Panc1 (cell line): ENCODE measurements at regions not wholly inside any gene's neighbourhood (a gene's known extent, or its start where the extent isn't known, plus 50 kb on each side); places are given as distances from the start of the nearest gene placed in this dataset.

ENCODE experiments used
- ATAC-seq: fragments of 200-7000 bp; cut with Tn5 transposase; 2 replicates; pipeline ENCODE4 v1.9.1; 2020; ENCODE audit warnings: mild to moderate bottlenecking, moderate library complexity
- BruUV-seq: library from RNA; stranded (reverse); fragments of 400-500 nt; replicated peaks from 2 replicates; lab custom pipeline; 2021; lab: Mats Ljungman, UMichigan
- CTCF ChIA-PET: fragments of 300-600 bp; sonication (Branson Sonifier 250); formaldehyde crosslinking; loops from one replicate; lab custom pipeline; 2022; ENCODE audit warnings: antibody characterized with exemption; lab: Charles Lee
- POLR2A ChIA-PET: fragments of 300-600 bp; sonication (Branson Sonifier 250); formaldehyde crosslinking; loops from one replicate; lab custom pipeline; 2022; ENCODE audit warnings: antibody characterized with exemption; lab: Charles Lee
- DNase-seq: peaks from one replicate; pipeline ENCODE4 v3.0.0-alpha.2; 2010; ENCODE audit warnings: low read depth, low spot score
- H3K27ac ChIP-seq: 2 replicates; pipeline ENCODE4 v1.5.1; 2011; ENCODE audit warnings: mild to moderate bottlenecking, low read length, inconsistent platforms
- H3K27me3 ChIP-seq: fragments of 200-500 bp; sonication (Bioruptor generic); 2 replicates; pipeline ENCODE4 v1.6.0; 2014; ENCODE audit warnings: low read length, inconsistent platforms; ENCODE audit not compliant: control insufficient read depth, insufficient read depth
- H3K36me3 ChIP-seq: fragments of 200-500 bp; sonication (Bioruptor generic); 2 replicates; pipeline ENCODE4 v1.5.1; 2014; ENCODE audit warnings: inconsistent platforms, mild to moderate bottlenecking, low read length, moderate library complexity; ENCODE audit not compliant: control insufficient read depth, insufficient read depth
- H3K4me1 ChIP-seq: 2 replicates; pipeline ENCODE4 v1.5.1; 2011; ENCODE audit warnings: inconsistent platforms, mild to moderate bottlenecking, low read length, moderate library complexity; ENCODE audit not compliant: control insufficient read depth, insufficient read depth
- H3K4me3 ChIP-seq, 2 experiments: 2 replicates each; pipeline ENCODE4 v1.5.1; 2011 to 2012; ENCODE audit warnings: low read depth in 2 of 2, low read length in 2 of 2, mild to moderate bottlenecking in 2 of 2, inconsistent platforms in 1 of 2, moderate library complexity in 1 of 2
- H3K9me3 ChIP-seq: fragments of 200-500 bp; sonication (Bioruptor generic); 2 replicates; pipeline ENCODE4 v1.5.1; 2014; ENCODE audit warnings: low read depth, mild to moderate bottlenecking, inconsistent platforms, low read length, moderate library complexity; ENCODE audit not compliant: control insufficient read depth, insufficient read depth
- CTCF ChIP-seq: fragments of 450-650 bp; IDR thresholded peaks from 2 replicates; pipeline ENCODE4 v1.5.1; 2017; ENCODE audit warnings: mild to moderate bottlenecking
- POLR2AphosphoS5 ChIP-seq: IDR thresholded peaks from 2 replicates; pipeline ENCODE4 v1.6.1; 2012; ENCODE audit warnings: mild to moderate bottlenecking, low read depth, low read length, moderate library complexity
- REST ChIP-seq, 2 experiments: IDR thresholded peaks; 2 replicates each; pipeline ENCODE4 v1.6.1; 2011 to 2012; ENCODE audit warnings: low read depth in 2 of 2, control low read depth in 1 of 2, low read length in 1 of 2, mild to moderate bottlenecking in 1 of 2, moderate library complexity in 1 of 2; ENCODE audit not compliant: insufficient read depth in 1 of 2
- SIN3A ChIP-seq: IDR thresholded peaks from 2 replicates; pipeline ENCODE4 v1.6.1; 2012; ENCODE audit warnings: low read depth, mild to moderate bottlenecking, low read length, moderate library complexity, borderline replicate concordance; ENCODE audit not compliant: insufficient read depth
- TCF7L2 ChIP-seq: IDR thresholded peaks from 2 replicates; pipeline ENCODE4 v1.6.1; 2011; ENCODE audit warnings: mild to moderate bottlenecking, low read depth, low read length, inconsistent platforms
- in situ Hi-C: cut with HindIII; loops from 2 replicates; pipeline ENCODE4 v1.10.0; 2016; ENCODE audit warnings: low sequenced_read_pairs, low pct_unique_long_range_greater_than_20kb
- intact Hi-C: fragments of 100-400 bp; cut with micrococcal nuclease; formaldehyde crosslinking; loops from one replicate; pipeline ENCODE4 v1.10.0; 2022; ENCODE audit not compliant: unreplicated experiment

GRCh38 chr5:52013523-52013922, 630.3 kb downstream of the ISL1 start:
- POLR2A ChIA-PET: no interaction called here
- Histone ChIP-seq H3K27ac (no peak overlapping the region), H3K9me3 (no peaks in the 10 kb centered on the region), H3K4me1 (no peaks in the 10 kb centered on the region), H3K4me3 (no peak overlapping the region), H3K36me3 (no peaks in the 10 kb centered on the region), H3K27me3 (no peaks in the 10 kb centered on the region)
- in situ Hi-C loops: no loop called here
- intact Hi-C loops: no loop called here
- CTCF ChIA-PET: interaction anchor here (0.6 kb wide), 1 partner anchor 1636 kb away, joined by 3 read pairs; no protein-coding TSS in a partner anchor
- DNase-seq (no peak), ATAC-seq (no peak)
- TF ChIP-seq TCF7L2 (no peak), CTCF (no peak), POLR2AphosphoS5 (no peak), SIN3A (no peak), REST (IDR thresholded peaks at IDR 0.05; ENCODE audit: insufficient read depth in 1 of 2, low read depth in 2 of 2, low read length in 1 of 2) (no peak)
- no TSS peak for BruUV-seq

- H3K27ac ChIP-seq: no peak overlapping the region
- no TSS peak for BruUV-seq
- H3K9me3 ChIP-seq: no peaks in the 10 kb centered on the region
- ChIA-PET POLR2A (no interaction called here), CTCF (no interaction called here)
- no peaks in the 10 kb centered on the region for H3K36me3 ChIP-seq
- DNase-seq (no peak), ATAC-seq (no peak)
- intact Hi-C loops (no loop called here), in situ Hi-C loops (no loop called here)
- TF ChIP-seq CTCF (no peak), REST (IDR thresholded peaks at IDR 0.05; ENCODE audit: insufficient read depth in 1 of 2, low read depth in 2 of 2, low read length in 1 of 2) (no peak), SIN3A (no peak), TCF7L2 (no peak), POLR2AphosphoS5 (no peak)
- no peaks in the 10 kb centered on the region for H3K4me1 ChIP-seq
- H3K4me3 ChIP-seq: no peak overlapping the region
- no peaks in the 10 kb centered on the region for H3K27me3 ChIP-seq
Observed at GRCh38 chr5:52015760-52016159, 632.5 kb downstream of the ISL1 start.
